ENCODE measurements at regions not wholly inside any gene's neighbourhood (a gene's known extent, or its start where the extent isn't known, plus 50 kb on each side); places are given as distances from the start of the nearest gene placed in this dataset.

- Mint-ChIP-seq H3K4me3 (ENCODE audit: low read depth) (no peak overlapping the region), H3K36me3 (ENCODE audit: low read depth) (no peaks in the 10 kb centered on the region), H3K27ac (no peak overlapping the region), H3K9me3 (no peaks in the 10 kb centered on the region), H3K4me1 (ENCODE audit: low read depth) (peaks cover 22% of the 10 kb centered on the region), H3K27me3 (ENCODE audit: low read depth) (peaks cover 11% of the 10 kb centered on the region)
- intact Hi-C loops (cut with micrococcal nuclease) = loop anchor here (2.0 to 5.0 kb wide), 2 partner anchors 41 to 67 kb away; no protein-coding TSS in a partner anchor
- no peak for DNase-seq (ENCODE audit: low spot score)
Measured at GRCh38 chr3:124621498-124621897, 108.8 kb upstream of the UMPS start.

- H3K9me3 Mint-ChIP-seq = no peaks in the 10 kb centered on the region
- DNase-seq (ENCODE audit: low spot score) = no peak
- no peak overlapping the region for H3K4me3 Mint-ChIP-seq (ENCODE audit: low read depth)
- intact Hi-C loops (cut with micrococcal nuclease) = no loop called here
- no peak overlapping the region for H3K27ac Mint-ChIP-seq
- H3K4me1 Mint-ChIP-seq (ENCODE audit: low read depth) = peaks cover 17% of the 10 kb centered on the region
- no peaks in the 10 kb centered on the region for H3K36me3 Mint-ChIP-seq (ENCODE audit: low read depth)
- H3K27me3 Mint-ChIP-seq (ENCODE audit: low read depth) = peaks cover 31% of the 10 kb centered on the region
Measured at GRCh38 chr3:124625074-124625473, 105.2 kb upstream of the UMPS start.

GRCh38 chr3:124627501-124627908 lies 102.7 kb upstream of the UMPS start:
- Mint-ChIP-seq H3K4me3 (ENCODE audit: low read depth) (no peak overlapping the region), H3K9me3 (no peaks in the 10 kb centered on the region), H3K4me1 (ENCODE audit: low read depth) (peaks cover 2% of the 10 kb centered on the region), H3K27ac (no peak overlapping the region), H3K36me3 (ENCODE audit: low read depth) (no peaks in the 10 kb centered on the region), H3K27me3 (ENCODE audit: low read depth) (peaks cover 46% of the 10 kb centered on the region)
- intact Hi-C loops (cut with micrococcal nuclease) = no loop called here
- DNase-seq (ENCODE audit: low spot score) = no peak

DNA sequence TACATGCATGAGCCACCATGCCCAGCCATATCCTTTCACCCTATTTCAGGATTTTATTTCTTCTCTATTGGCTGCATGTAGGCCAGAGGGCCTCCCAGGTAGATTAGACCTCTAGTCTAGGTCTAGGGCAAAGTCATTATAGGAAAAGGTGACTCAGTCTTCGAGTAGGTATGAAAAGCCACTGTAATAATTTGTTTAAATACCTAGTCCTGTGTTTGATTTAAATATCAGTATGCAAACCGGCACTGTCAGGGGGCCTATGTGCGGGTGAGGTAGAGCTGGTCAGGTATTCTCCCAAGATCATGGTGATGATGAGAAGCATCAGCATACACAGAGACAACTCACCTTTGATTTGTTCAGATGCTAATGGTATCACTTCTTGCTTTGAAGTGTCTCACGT lies 101.4 kb upstream of the UMPS start:
- Mint-ChIP-seq H3K9me3 (no peaks in the 10 kb centered on the region), H3K4me1 (ENCODE audit: low read depth) (no peaks in the 10 kb centered on the region), H3K27ac (no peak overlapping the region), H3K36me3 (ENCODE audit: low read depth) (no peaks in the 10 kb centered on the region), H3K4me3 (ENCODE audit: low read depth) (no peak overlapping the region), H3K27me3 (ENCODE audit: low read depth) (peaks cover 53% of the 10 kb centered on the region)
- no peak for DNase-seq (ENCODE audit: low spot score)
- intact Hi-C loops (cut with micrococcal nuclease) = no loop called here

- Mint-ChIP-seq H3K4me3 (ENCODE audit: low read depth) (no peak overlapping the region), H3K9me3 (no peaks in the 10 kb centered on the region), H3K27me3 (ENCODE audit: low read depth) (peaks cover 55% of the 10 kb centered on the region), H3K27ac (no peak overlapping the region), H3K36me3 (ENCODE audit: low read depth) (no peaks in the 10 kb centered on the region), H3K4me1 (ENCODE audit: low read depth) (no peaks in the 10 kb centered on the region)
- intact Hi-C loops (cut with micrococcal nuclease) = no loop called here
- DNase-seq (ENCODE audit: low spot score) = no peak
Measured at GRCh38 chr3:124629497-124629896, 100.8 kb upstream of the UMPS start.

- peaks cover 3% of the 10 kb centered on the region for H3K4me1 Mint-ChIP-seq (ENCODE audit: low read depth)
- no peaks in the 10 kb centered on the region for H3K9me3 Mint-ChIP-seq
- no peak overlapping the region for H3K4me3 Mint-ChIP-seq (ENCODE audit: low read depth)
- no peak for DNase-seq (ENCODE audit: low spot score)
- peaks cover 57% of the 10 kb centered on the region for H3K27me3 Mint-ChIP-seq (ENCODE audit: low read depth)
- intact Hi-C loops (cut with micrococcal nuclease) = no loop called here
- H3K27ac Mint-ChIP-seq = no peak overlapping the region
- H3K36me3 Mint-ChIP-seq (ENCODE audit: low read depth) = no peaks in the 10 kb centered on the region
Measured at GRCh38 chr3:124630960-124631359, 99.3 kb upstream of the UMPS start.

GRCh38 chr3:124631727-124632126 lies 98.5 kb upstream of the UMPS start:
- DNase-seq (ENCODE audit: low spot score) = no peak
- Mint-ChIP-seq H3K9me3 (no peaks in the 10 kb centered on the region), H3K27me3 (ENCODE audit: low read depth) (peaks cover 62% of the 10 kb centered on the region), H3K36me3 (ENCODE audit: low read depth) (no peaks in the 10 kb centered on the region), H3K27ac (no peak overlapping the region), H3K4me1 (ENCODE audit: low read depth) (peaks cover 8% of the 10 kb centered on the region), H3K4me3 (ENCODE audit: low read depth) (no peak overlapping the region)
- intact Hi-C loops (cut with micrococcal nuclease) = no loop called here

DNA sequence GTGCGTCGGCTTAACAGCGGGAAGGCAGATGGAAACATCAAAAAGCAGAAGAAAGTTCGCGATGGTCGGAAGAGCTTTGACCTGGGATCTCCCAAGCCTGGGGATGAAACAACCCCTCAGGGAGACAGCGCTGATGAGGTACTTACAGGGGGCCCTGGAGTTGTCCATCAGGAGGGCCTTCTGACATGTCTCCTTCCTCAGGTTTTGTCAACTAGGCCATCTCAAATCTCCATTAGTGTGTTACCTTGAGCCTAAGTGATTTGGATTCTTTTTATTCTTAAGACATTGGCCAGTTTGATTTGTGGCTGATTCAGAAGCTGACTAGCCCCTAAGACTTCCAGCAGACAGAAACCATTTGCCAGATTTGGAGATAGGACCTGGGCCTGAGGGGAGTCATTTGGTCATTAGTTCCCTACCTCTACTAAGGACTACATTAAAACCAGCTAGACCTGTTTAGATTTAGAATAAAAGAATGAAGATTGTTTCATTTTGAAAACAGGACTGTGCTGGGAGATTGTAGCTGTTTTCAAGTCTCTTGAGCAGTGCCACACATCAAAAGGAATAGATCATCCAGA lies 97.6 kb upstream of the UMPS start:
- no peak overlapping the region for H3K4me3 Mint-ChIP-seq (ENCODE audit: low read depth)
- H3K9me3 Mint-ChIP-seq = no peaks in the 10 kb centered on the region
- no peak for DNase-seq (ENCODE audit: low spot score)
- peaks cover 60% of the 10 kb centered on the region for H3K27me3 Mint-ChIP-seq (ENCODE audit: low read depth)
- H3K36me3 Mint-ChIP-seq (ENCODE audit: low read depth) = no peaks in the 10 kb centered on the region
- intact Hi-C loops (cut with micrococcal nuclease) = no loop called here
- no peak overlapping the region for H3K27ac Mint-ChIP-seq
- peaks cover 11% of the 10 kb centered on the region for H3K4me1 Mint-ChIP-seq (ENCODE audit: low read depth)

- Mint-ChIP-seq H3K36me3 (ENCODE audit: low read depth) (no peaks in the 10 kb centered on the region), H3K9me3 (no peaks in the 10 kb centered on the region), H3K27me3 (ENCODE audit: low read depth) (peaks cover 61% of the 10 kb centered on the region), H3K4me1 (ENCODE audit: low read depth) (peaks cover 14% of the 10 kb centered on the region), H3K4me3 (ENCODE audit: low read depth) (no peak overlapping the region), H3K27ac (no peak overlapping the region)
- intact Hi-C loops (cut with micrococcal nuclease) = no loop called here
- no peak for DNase-seq (ENCODE audit: low spot score)
Measured at GRCh38 chr3:124633524-124633923, 96.7 kb upstream of the UMPS start.

- peaks cover 55% of the 10 kb centered on the region for H3K27me3 Mint-ChIP-seq (ENCODE audit: low read depth)
- no peaks in the 10 kb centered on the region for H3K36me3 Mint-ChIP-seq (ENCODE audit: low read depth)
- H3K4me3 Mint-ChIP-seq (ENCODE audit: low read depth) = no peak overlapping the region
- DNase-seq (ENCODE audit: low spot score) = no peak
- H3K9me3 Mint-ChIP-seq = no peaks in the 10 kb centered on the region
- H3K27ac Mint-ChIP-seq = no peak overlapping the region
- intact Hi-C loops (cut with micrococcal nuclease) = loop anchor here (5.0 kb wide), 1 partner anchor 42 kb away; no protein-coding TSS in a partner anchor
- peaks cover 21% of the 10 kb centered on the region for H3K4me1 Mint-ChIP-seq (ENCODE audit: low read depth)
Measured at GRCh38 chr3:124634210-124635168, 95.8 kb upstream of the UMPS start.

- Mint-ChIP-seq H3K27me3 (ENCODE audit: low read depth) (peaks cover 51% of the 10 kb centered on the region), H3K4me3 (ENCODE audit: low read depth) (no peak overlapping the region), H3K4me1 (ENCODE audit: low read depth) (peaks cover 27% of the 10 kb centered on the region), H3K9me3 (no peaks in the 10 kb centered on the region), H3K36me3 (ENCODE audit: low read depth) (no peaks in the 10 kb centered on the region), H3K27ac (no peak overlapping the region)
- intact Hi-C loops (cut with micrococcal nuclease) = loop anchor here (5.0 kb wide), 1 partner anchor 43 kb away; no protein-coding TSS in a partner anchor
- no peak for DNase-seq (ENCODE audit: low spot score)
Measured at GRCh38 chr3:124635169-124635539, 95.1 kb upstream of the UMPS start.

DNA sequence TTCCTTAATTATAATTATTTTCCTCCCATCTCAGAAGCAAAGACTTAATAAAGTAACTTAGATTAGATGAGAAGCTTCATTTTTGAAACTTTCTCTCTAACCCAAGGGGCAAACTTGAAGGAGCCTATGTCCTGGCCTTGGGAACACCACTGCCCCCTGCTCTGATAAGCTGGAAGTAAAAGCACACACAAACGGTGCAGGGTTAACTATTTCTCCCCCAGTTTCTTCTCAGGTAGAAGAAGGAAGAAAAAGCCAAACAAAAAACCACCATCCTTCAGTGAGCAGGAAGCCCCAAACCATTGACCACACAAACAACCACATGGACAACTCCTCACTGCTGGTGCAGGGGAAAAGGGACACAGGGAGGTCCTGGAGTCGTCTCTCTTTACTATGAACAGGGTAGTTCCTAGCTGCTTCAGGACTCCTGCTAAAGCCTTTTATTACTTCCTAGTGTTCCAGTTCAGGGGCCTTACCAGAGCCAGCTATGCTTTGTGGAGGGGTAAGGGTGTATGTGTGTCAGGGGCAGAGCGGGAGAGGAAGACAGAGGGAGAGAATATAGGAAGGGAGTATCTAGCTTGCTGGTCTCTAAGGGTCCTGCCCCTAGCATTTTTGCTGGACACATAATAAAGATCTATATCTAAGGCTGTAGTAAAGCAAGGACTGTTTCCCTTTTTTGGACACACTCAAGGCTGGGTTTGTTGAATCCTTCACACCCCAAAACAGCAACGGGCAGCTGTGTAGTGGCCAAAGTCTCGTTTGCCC lies 94.0 kb upstream of the UMPS start:
- no peak for DNase-seq (ENCODE audit: low spot score)
- intact Hi-C loops (cut with micrococcal nuclease) = loop anchor here (5.0 kb wide), 1 partner anchor 44 kb away; no protein-coding TSS in a partner anchor

More for the DNA sequence above, 94.0 kb upstream of the UMPS start:
- no peaks in the 10 kb centered on the region for H3K36me3 Mint-ChIP-seq (ENCODE audit: low read depth)
- peaks cover 36% of the 10 kb centered on the region for H3K4me1 Mint-ChIP-seq (ENCODE audit: low read depth)
- no peak overlapping the region for H3K27ac Mint-ChIP-seq
- no peaks in the 10 kb centered on the region for H3K9me3 Mint-ChIP-seq
- no peak overlapping the region for H3K4me3 Mint-ChIP-seq (ENCODE audit: low read depth)
- H3K27me3 Mint-ChIP-seq (ENCODE audit: low read depth) = peaks cover 46% of the 10 kb centered on the region

Data from activated T-helper 2 cell treated with anti-CD3 and anti-CD28 coated beads, Interferon-gamma antibody, Interleukin-2, Interleukin-4, amounts not matched to agents 10 μg/mL and 5 μg/mL and 100 μg/mL, durations not matched to agents 14 hours and 24 hours and 36 hours (primary cell).